Fibroblast of mammary gland (primary cell): ENCODE measurements at regions not wholly inside any gene's neighbourhood (a gene's known extent, or its start where the extent isn't known, plus 50 kb on each side); places are given as distances from the start of the nearest gene placed in this dataset.
A peak's percentile ranks its signal among the peaks of the same experiment; 100 is the strongest.
"Not testable (repeated sequence)": the region's sequence is repeated elsewhere in the genome, so short reads cannot be mapped to it uniquely, and the experiment has no call there.

ENCODE experiments used
- DNase-seq: peaks from one replicate; pipeline ENCODE4 v3.0.0-alpha.2; 2010; ENCODE audit warnings: low read depth
- H3K4me3 ChIP-seq: 2 replicates; pipeline ENCODE4 v1.5.1; 2011; ENCODE audit warnings: low read depth, mild to moderate bottlenecking, low read length, moderate library complexity; ENCODE audit not compliant: control insufficient read depth
- CTCF ChIP-seq: conservative IDR thresholded peaks from 2 replicates; pipeline ENCODE4 v1.5.1; 2011; ENCODE audit warnings: low read depth, low read length, inconsistent platforms; ENCODE audit not compliant: control insufficient read depth, insufficient read depth

- no peak for TF ChIP-seq CTCF
- no peak for DNase-seq
- no peak overlapping the region for H3K4me3 ChIP-seq
These were observed 495.7 kb upstream of the CYLC2 start for GRCh38 chr9:102499468-102499867.

GRCh38 chr9:102497709-102498108 lies 497.4 kb upstream of the CYLC2 start:
- TF ChIP-seq CTCF = no peak
- no peak overlapping the region for H3K4me3 ChIP-seq
- DNase-seq = no peak

- DNase-seq, H3K4me3 ChIP-seq: not testable (repeated sequence)
These were observed 508.2 kb upstream of the CYLC2 start for GRCh38 chr9:102486976-102487375.

- no peak overlapping the region for H3K4me3 ChIP-seq
- no peak for TF ChIP-seq CTCF
- no peak for DNase-seq
These were observed 511.5 kb upstream of the CYLC2 start for GRCh38 chr9:102483651-102484050.

GRCh38 chr9:102482776-102483175 lies 512.4 kb upstream of the CYLC2 start:
- DNase-seq = no peak
- TF ChIP-seq CTCF = no peak
- no peak overlapping the region for H3K4me3 ChIP-seq

GRCh38 chr9:102479191-102479590 lies 515.9 kb upstream of the CYLC2 start:
- H3K4me3 ChIP-seq = no peak overlapping the region
- DNase-seq = peak; percentile 75
- no peak for TF ChIP-seq CTCF

GRCh38 chr9:102474357-102474756 lies 520.8 kb upstream of the CYLC2 start:
- no peak for DNase-seq
- no peak for TF ChIP-seq CTCF
- H3K4me3 ChIP-seq = no peak overlapping the region

GRCh38 chr9:102469430-102469829 lies 525.7 kb upstream of the CYLC2 start:
- H3K4me3 ChIP-seq, DNase-seq: not testable (repeated sequence)
